HCT116 (cell line): ENCODE measurements at regions not wholly inside any gene's neighbourhood (a gene's known extent, or its start where the extent isn't known, plus 50 kb on each side); places are given as distances from the start of the nearest gene placed in this dataset.
A peak's percentile ranks its signal among the peaks of the same experiment; 100 is the strongest.

Experiments used
- ATAC-seq: fragments of 200-7000 bp; cut with Tn5 transposase; 2 replicates; pipeline ENCODE4 v1.9.1; 2020; ENCODE audit warnings: mild to moderate bottlenecking, moderate library complexity
- BruUV-seq: library from RNA; stranded (reverse); fragments of 400-500 nt; replicated peaks from 2 replicates; lab custom pipeline; 2021; lab: Mats Ljungman, UMichigan
- CTCF ChIA-PET: fragments of 300-600 bp; sonication (Branson Sonifier 250); formaldehyde crosslinking; loops from one replicate; lab custom pipeline; 2021; ENCODE audit warnings: antibody characterized with exemption; lab: Charles Lee
- POLR2A ChIA-PET: fragments of 300-600, 350-600 bp; sonication (Branson Sonifier 250); formaldehyde crosslinking; loops from one replicate; lab custom pipeline; 2021; ENCODE audit warnings: antibody characterized with exemption; lab: Charles Lee
- RAD21 ChIA-PET, 2 experiments: fragments of 300-600 bp; sonication (Branson Sonifier 250); formaldehyde crosslinking; loops; one replicate each; lab custom pipeline; 2023; ENCODE audit warnings: low total read pairs in 2 of 2; ENCODE audit not compliant: uncharacterized antibody in 2 of 2, unreplicated experiment in 2 of 2, low non-redundant PET in 1 of 2; lab: Charles Lee
- DNase-seq: peaks from one replicate; pipeline ENCODE4 v3.0.0-alpha.2; 2010; ENCODE audit warnings: low read depth, low spot score
- H2AFZ ChIP-seq: fragments of 200-600 bp; shearing (Covaris generic), sonication (generic); 2 replicates; pipeline ENCODE4 v1.6.1; 2017; ENCODE audit warnings: low read depth, mixed run types, mixed read lengths, antibody characterized with exemption, low read length; ENCODE audit not compliant: poor library complexity, severe bottlenecking
- H3K27ac ChIP-seq: 2 replicates; pipeline ENCODE4 v1.5.1; 2012; ENCODE audit warnings: low read depth, low read length
- H3K27me3 ChIP-seq: fragments of 200-600 bp; sonication (generic); 2 replicates; pipeline ENCODE4 v1.6.1; 2016; ENCODE audit warnings: mixed run types, low read length, mixed read lengths; ENCODE audit not compliant: insufficient read depth
- H3K36me3 ChIP-seq, 2 experiments: fragments of 200-500 bp in 1 of 2; fragments of 200-600 bp in 1 of 2; sonication (Bioruptor generic) in 1 of 2; sonication (generic) in 1 of 2; 2 replicates each; pipeline versions ENCODE4 v1.5.1 to v1.6.1; 2014 to 2016; ENCODE audit warnings: low read length in 2 of 2, inconsistent platforms in 1 of 2, mixed read lengths in 1 of 2, mixed run types in 1 of 2; ENCODE audit not compliant: insufficient read depth in 2 of 2, control insufficient read depth in 1 of 2
- H3K4me1 ChIP-seq, 2 experiments: fragments of 200-600 bp in 1 of 2; sonication (generic) in 1 of 2; 2 replicates each; pipeline versions ENCODE4 v1.5.1 to v1.6.1; 2012 to 2017; ENCODE audit warnings: low read length in 2 of 2, inconsistent platforms in 1 of 2, mild to moderate bottlenecking in 1 of 2, mixed read lengths in 1 of 2, mixed run types in 1 of 2, moderate library complexity in 1 of 2; ENCODE audit not compliant: insufficient read depth in 2 of 2, control insufficient read depth in 1 of 2
- H3K4me2 ChIP-seq: fragments of 200-600 bp; sonication (generic); 2 replicates; pipeline ENCODE4 v1.6.1; 2017; ENCODE audit warnings: mixed run types, low read length, mixed read lengths
- H3K4me3 ChIP-seq, 2 experiments: fragments of 200-600 bp in 1 of 2; sonication (generic) in 1 of 2; replicated peaks in 1 of 2; 2 replicates each; pipeline ENCODE4 v1.5.1; 2011 to 2016; ENCODE audit warnings: low read length in 2 of 2, control low read depth in 1 of 2, low read depth in 1 of 2, mild to moderate bottlenecking in 1 of 2, mixed read lengths in 1 of 2, mixed run types in 1 of 2
- H3K79me2 ChIP-seq: fragments of 200-600 bp; sonication (generic); 2 replicates; pipeline ENCODE4 v1.6.1; 2017; ENCODE audit warnings: mild to moderate bottlenecking, mixed run types, low read length, moderate library complexity, mixed read lengths; ENCODE audit not compliant: insufficient read depth
- H3K9ac ChIP-seq: fragments of 200-600 bp; sonication (generic); 2 replicates; pipeline ENCODE4 v1.6.1; 2016; ENCODE audit warnings: low read length, mixed read lengths
- H3K9me2 ChIP-seq: fragments of 200-600 bp; sonication (generic), shearing (Covaris generic); 2 replicates; pipeline ENCODE4 v1.6.1; 2017; ENCODE audit warnings: mixed run types, mild to moderate bottlenecking, moderate library complexity; ENCODE audit not compliant: insufficient read depth
- H3K9me3 ChIP-seq, 2 experiments: fragments of 200-500 bp in 1 of 2; fragments of 200-600 bp in 1 of 2; sonication (Bioruptor generic) in 1 of 2; sonication (generic) in 1 of 2; 2 replicates each; pipeline ENCODE4 v1.6.1; 2014 to 2017; ENCODE audit warnings: low read length in 2 of 2, mixed read lengths in 2 of 2, inconsistent platforms in 1 of 2, low read depth in 1 of 2, mild to moderate bottlenecking in 1 of 2, mixed run types in 1 of 2, moderate library complexity in 1 of 2; ENCODE audit not compliant: control insufficient read depth in 1 of 2, insufficient read depth in 1 of 2
- H4K20me1 ChIP-seq: fragments of 200-600 bp; sonication (generic), shearing (Covaris generic); 2 replicates; pipeline ENCODE4 v1.6.1; 2017; ENCODE audit warnings: mixed run types, mild to moderate bottlenecking, moderate library complexity; ENCODE audit not compliant: insufficient read depth
- CBX3 ChIP-seq: IDR thresholded peaks from 2 replicates; pipeline ENCODE4 v1.6.1; 2012; ENCODE audit warnings: low read depth
- CTCF ChIP-seq, 3 experiments: fragments of 200-600 bp in 1 of 3; sonication (generic) in 1 of 3; IDR thresholded peaks in 2 of 3; conservative IDR thresholded peaks in 1 of 3; 2 replicates each; pipeline ENCODE4 v1.5.1; 2012 to 2017; ENCODE audit warnings: low read depth in 2 of 3, low read length in 2 of 3, antibody characterized with exemption in 1 of 3, borderline replicate concordance in 1 of 3, control low read depth in 1 of 3, mild to moderate bottlenecking in 1 of 3, mixed read lengths in 1 of 3, mixed run types in 1 of 3, moderate library complexity in 1 of 3; ENCODE audit not compliant: insufficient read depth in 1 of 3
- ELF1 ChIP-seq: IDR thresholded peaks from 2 replicates; pipeline ENCODE4 v1.6.1; 2012; ENCODE audit warnings: low read depth, borderline replicate concordance
- EZH2 ChIP-seq: fragments of 200-600 bp; sonication (generic); IDR thresholded peaks from 2 replicates; pipeline ENCODE4 v1.6.1; 2017; ENCODE audit warnings: antibody characterized with exemption, mixed run types
- JUND ChIP-seq: IDR thresholded peaks from 2 replicates; pipeline ENCODE4 v1.6.1; 2012
- POLR2A ChIP-seq: IDR thresholded peaks from 2 replicates; pipeline ENCODE4 v1.7.0; 2011; ENCODE audit warnings: borderline replicate concordance; ENCODE audit not compliant: insufficient read depth, insufficient read length; ENCODE audit errors: extremely low read depth
- RAD21 ChIP-seq: IDR thresholded peaks from 2 replicates; pipeline ENCODE4 v1.6.1; 2012; ENCODE audit warnings: low read depth, mild to moderate bottlenecking
- SIN3A ChIP-seq: IDR thresholded peaks from 2 replicates; pipeline ENCODE4 v1.6.1; 2012; ENCODE audit warnings: low read depth
- ZFX ChIP-seq: fragments of 450-650 bp; IDR thresholded peaks from 2 replicates; pipeline ENCODE4 v1.6.1; 2017
- intact Hi-C: fragments of 100-400 bp; cut with micrococcal nuclease; formaldehyde crosslinking; loops from 2 replicates; pipeline ENCODE4 v1.10.0; 2022
- TF ChIP-seq, protein P1 (sequence below): IDR thresholded peaks from 2 replicates; pipeline ENCODE4 v1.6.1; 2012

DNA sequence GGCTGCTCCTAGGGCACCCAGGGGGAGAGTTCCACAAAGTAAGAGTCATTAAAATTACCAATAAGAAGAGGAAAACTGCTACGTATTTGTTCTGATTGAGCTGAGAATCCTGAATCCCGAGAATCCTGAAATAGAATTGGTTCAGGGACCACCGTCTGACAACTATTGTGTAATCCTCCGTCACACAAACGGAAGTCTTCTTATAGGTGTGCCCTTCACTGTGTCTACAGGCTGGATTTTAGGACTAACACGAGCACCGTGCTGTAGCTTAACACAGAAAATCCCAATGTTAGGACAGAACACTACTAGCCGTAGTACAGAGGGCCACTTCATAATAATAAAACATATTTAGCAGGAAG is 50.6 kb upstream of the RNF182 start:
- intact Hi-C loops = no loop called here
- peak overlapping the region; percentile 58 for H2AFZ ChIP-seq
- RAD21 ChIA-PET = no interaction called here

GRCh38 chr6:13873288-13874190 is 51.2 kb upstream of the RNF182 start:
- no peaks in the 10 kb centered on the region for H3K9me2 ChIP-seq
- H3K9me3 ChIP-seq = no peaks in the 10 kb centered on the region
- no peak overlapping the region for H3K27ac ChIP-seq
- H4K20me1 ChIP-seq = no peaks in the 10 kb centered on the region
- no peaks in the 10 kb centered on the region for H3K79me2 ChIP-seq
- no peak overlapping the region for H3K9ac ChIP-seq
- H3K4me2 ChIP-seq = peak overlapping the region; percentile 46
- intact Hi-C loops = no loop called here
- RAD21 ChIA-PET = no interaction called here
- BruUV-seq = no TSS peak
- no peak for TF ChIP-seq ELF1
- TF ChIP-seq ZFX = peak; percentile 34; the same call in 1 of the 2 replicates
- peak; percentile 56 for TF ChIP-seq RAD21
- no peak for TF ChIP-seq SIN3A
- TF ChIP-seq, protein P1, sequence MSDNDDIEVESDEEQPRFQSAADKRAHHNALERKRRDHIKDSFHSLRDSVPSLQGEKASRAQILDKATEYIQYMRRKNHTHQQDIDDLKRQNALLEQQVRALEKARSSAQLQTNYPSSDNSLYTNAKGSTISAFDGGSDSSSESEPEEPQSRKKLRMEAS = peak; percentile 98
- no peak for TF ChIP-seq JUND
- no peak for TF ChIP-seq POLR2A
- TF ChIP-seq EZH2 = no peak
- peak; percentile 87 to 98 (median 87) for TF ChIP-seq CTCF (IDR thresholded peaks at IDR 0.05 in 2 of 3, conservative IDR thresholded peaks at IDR 0.05 in 1 of 3; ENCODE audit: borderline replicate concordance in 1 of 3, insufficient read depth in 1 of 3, low read depth in 2 of 3, low read length in 2 of 3)
- TF ChIP-seq CBX3 = peak; percentile 93
- TF ChIP-seq, all 23 proteins: peak for 5
- DNase-seq = peak; percentile 51
- peak; percentile 92 for ATAC-seq
- H3K36me3 ChIP-seq = no peaks in the 10 kb centered on the region
- no peaks in the 10 kb centered on the region for H3K27me3 ChIP-seq
- CTCF ChIA-PET = interaction anchor here (0.7 to 1.1 kb wide), 2 partner anchors 12 to 193 kb away, joined by 3 read pairs; no protein-coding TSS in a partner anchor
- POLR2A ChIA-PET = no interaction called here
- H3K4me1 ChIP-seq = peaks cover 0 to 17% of the 10 kb centered on the region in 2 experiments; a peak in 3 of 4 replicates
- no peak overlapping the region; a peak in 1 of 4 replicates for H3K4me3 ChIP-seq
- H2AFZ ChIP-seq = peak overlapping the region; percentile 58

More for the DNA sequence above, 50.6 kb upstream of the RNF182 start:
- TF ChIP-seq EZH2 (no peak), ZFX (peak; percentile 5; the same call in 1 of the 2 replicates)
- H3K4me3 ChIP-seq = no peak overlapping the region; a peak in 1 of 4 replicates
- no TSS peak for BruUV-seq
- H3K27me3 ChIP-seq = no peaks in the 10 kb centered on the region
- ChIA-PET POLR2A (no interaction called here), CTCF (interaction anchor here (0.7 to 1.1 kb wide), 2 partner anchors 12 to 192 kb away, joined by 3 read pairs; no protein-coding TSS in a partner anchor)
- H3K36me3 ChIP-seq = no peaks in the 10 kb centered on the region
- H4K20me1 ChIP-seq = no peaks in the 10 kb centered on the region
- H3K4me2 ChIP-seq = peak overlapping the region; percentile 46
- H3K27ac ChIP-seq = no peak overlapping the region
- peaks cover 0 to 17% of the 10 kb centered on the region in 2 experiments; a peak in 3 of 4 replicates for H3K4me1 ChIP-seq
- H3K79me2 ChIP-seq = no peaks in the 10 kb centered on the region
- H3K9ac ChIP-seq = no peak overlapping the region
- no peaks in the 10 kb centered on the region for H3K9me3 ChIP-seq
- no peaks in the 10 kb centered on the region for H3K9me2 ChIP-seq
- DNase-seq (no peak), ATAC-seq (no peak)
